ENCODE measurements at regions not wholly inside any gene's neighbourhood (a gene's known extent, or its start where the extent isn't known, plus 50 kb on each side); places are given as distances from the start of the nearest gene placed in this dataset.
A peak's percentile ranks its signal among the peaks of the same experiment; 100 is the strongest.

GRCh38 chr7:35371221-35371620, 117.3 kb upstream of the TBX20 start:
- no peak for TF ChIP-seq CTCF (IDR thresholded peaks at IDR 0.05; ENCODE audit: control extremely low read depth, extremely low read depth, low read depth, missing control alignments)
- ChIA-PET POLR2A (no interaction called here), CTCF (interaction anchor here (1.1 to 1.6 kb wide), 2 partner anchors 10 to 23 kb away, joined by 3 to 4 read pairs; no protein-coding TSS in a partner anchor)
- DNase-seq (ENCODE audit: extremely low spot score): no peak

GRCh38 chr7:35370687-35371086, 116.8 kb upstream of the TBX20 start:
- CTCF ChIA-PET: no interaction called here
- POLR2A ChIA-PET: no interaction called here
- TF ChIP-seq CTCF (IDR thresholded peaks at IDR 0.05; ENCODE audit: control extremely low read depth, extremely low read depth, low read depth, missing control alignments): no peak
- no peak for DNase-seq (ENCODE audit: extremely low spot score)

- ChIA-PET POLR2A (no interaction called here), CTCF (no interaction called here)
- no peak for TF ChIP-seq CTCF (IDR thresholded peaks at IDR 0.05; ENCODE audit: control extremely low read depth, extremely low read depth, low read depth, missing control alignments)
- no peak for DNase-seq (ENCODE audit: extremely low spot score)
These were observed 112.6 kb upstream of the TBX20 start for GRCh38 chr7:35366167-35367155.

GRCh38 chr7:35365523-35365922, 111.6 kb upstream of the TBX20 start:
- DNase-seq (ENCODE audit: extremely low spot score): peak; percentile 16
- ChIA-PET CTCF (no interaction called here), POLR2A (no interaction called here)
- no peak for TF ChIP-seq CTCF (IDR thresholded peaks at IDR 0.05; ENCODE audit: control extremely low read depth, extremely low read depth, low read depth, missing control alignments)

GRCh38 chr7:35362341-35362740, 108.4 kb upstream of the TBX20 start:
- no peak for DNase-seq (ENCODE audit: extremely low spot score)
- POLR2A ChIA-PET: no interaction called here
- CTCF ChIA-PET: no interaction called here
- TF ChIP-seq CTCF (IDR thresholded peaks at IDR 0.05; ENCODE audit: control extremely low read depth, extremely low read depth, low read depth, missing control alignments): no peak

- TF ChIP-seq CTCF (IDR thresholded peaks at IDR 0.05; ENCODE audit: control extremely low read depth, extremely low read depth, low read depth, missing control alignments): no peak
- POLR2A ChIA-PET: no interaction called here
- no peak for DNase-seq (ENCODE audit: extremely low spot score)
- CTCF ChIA-PET: no interaction called here
These were observed 105.5 kb upstream of the TBX20 start for GRCh38 chr7:35359423-35359822.
